H9 (cell line): ENCODE measurements at regions not wholly inside any gene's neighbourhood (a gene's known extent, or its start where the extent isn't known, plus 50 kb on each side); places are given as distances from the start of the nearest gene placed in this dataset.

Experiments used
- DNase-seq: peaks from one replicate; pipeline ENCODE4 v3.0.0-alpha.2; 2017
- H2AFZ ChIP-seq: one replicate; pipeline ENCODE4 v1.6.1; 2013; ENCODE audit warnings: mild to moderate bottlenecking, low read length, control low read depth, moderate library complexity
- H2AK5ac ChIP-seq: 2 replicates; pipeline ENCODE4 v1.6.1; 2013; ENCODE audit warnings: low read length, control low read depth, mixed read lengths; ENCODE audit not compliant: insufficient read length
- H2BK120ac ChIP-seq: one replicate; pipeline ENCODE4 v1.6.1; 2013; ENCODE audit warnings: low read depth, mild to moderate bottlenecking, low read length, control low read depth, inconsistent platforms; ENCODE audit not compliant: poor library complexity, severe bottlenecking
- H2BK12ac ChIP-seq: 2 replicates; pipeline ENCODE4 v1.6.1; 2013; ENCODE audit warnings: low read length, control low read depth, mixed read lengths, low read depth; ENCODE audit not compliant: insufficient read length
- H2BK15ac ChIP-seq: 2 replicates; pipeline ENCODE4 v1.6.1; 2013; ENCODE audit warnings: low read depth, low read length, control low read depth
- H2BK20ac ChIP-seq: one replicate; pipeline ENCODE4 v1.6.1; 2013; ENCODE audit warnings: low read depth, mild to moderate bottlenecking, low read length, control low read depth, inconsistent platforms; ENCODE audit not compliant: poor library complexity, severe bottlenecking
- H2BK5ac ChIP-seq: 2 replicates; pipeline ENCODE4 v1.6.1; 2013; ENCODE audit warnings: low read length, control low read depth, mixed read lengths; ENCODE audit not compliant: insufficient read length
- H3K14ac ChIP-seq: 2 replicates; pipeline ENCODE4 v1.6.1; 2013; ENCODE audit warnings: low read length, control low read depth; ENCODE audit not compliant: insufficient read depth
- H3K18ac ChIP-seq: 2 replicates; pipeline ENCODE4 v1.6.1; 2013; ENCODE audit warnings: low read depth, mild to moderate bottlenecking, mixed read lengths, low read length, control low read depth; ENCODE audit not compliant: insufficient read length
- H3K23ac ChIP-seq: 2 replicates; pipeline ENCODE4 v1.6.1; 2013; ENCODE audit warnings: low read length, control low read depth, mixed read lengths, low read depth; ENCODE audit not compliant: insufficient read length
- H3K23me2 ChIP-seq: 2 replicates; pipeline ENCODE4 v1.6.1; 2013; ENCODE audit warnings: low read depth, mild to moderate bottlenecking, mixed read lengths, low read length, control low read depth; ENCODE audit not compliant: insufficient read length, poor library complexity, severe bottlenecking
- H3K27ac ChIP-seq: 2 replicates; pipeline ENCODE4 v1.5.1; 2013; ENCODE audit warnings: low read length, control low read depth, mixed read lengths, low read depth; ENCODE audit not compliant: insufficient read length
- H3K27me3 ChIP-seq: 2 replicates; pipeline ENCODE4 v1.6.1; 2013; ENCODE audit warnings: low read length, control low read depth, inconsistent platforms; ENCODE audit not compliant: insufficient read depth
- H3K4ac ChIP-seq: 2 replicates; pipeline ENCODE4 v1.6.1; 2013; ENCODE audit warnings: low read depth, mild to moderate bottlenecking, control low read depth, inconsistent platforms, low read length, moderate library complexity
- H3K4me1 ChIP-seq: 2 replicates; pipeline ENCODE4 v1.6.1; 2013; ENCODE audit warnings: low read length, control low read depth, inconsistent platforms; ENCODE audit not compliant: insufficient read depth
- H3K4me2 ChIP-seq: 2 replicates; pipeline ENCODE4 v1.6.1; 2013; ENCODE audit warnings: low read length, control low read depth, mixed read lengths; ENCODE audit not compliant: insufficient read length, insufficient read depth
- H3K56ac ChIP-seq: 2 replicates; pipeline ENCODE4 v1.6.1; 2013; ENCODE audit warnings: low read depth, mild to moderate bottlenecking, mixed read lengths, low read length, control low read depth; ENCODE audit not compliant: insufficient read length
- H3K79me1 ChIP-seq: 2 replicates; pipeline ENCODE4 v1.6.1; 2013; ENCODE audit warnings: low read depth, mild to moderate bottlenecking, moderate library complexity, low read length, control low read depth, inconsistent platforms; ENCODE audit not compliant: insufficient read depth, poor library complexity, severe bottlenecking
- H3K79me2 ChIP-seq: 2 replicates; pipeline ENCODE4 v1.6.1; 2013; ENCODE audit warnings: low read length, control low read depth, inconsistent platforms; ENCODE audit not compliant: insufficient read depth
- H3K9ac ChIP-seq: 2 replicates; pipeline ENCODE4 v1.6.1; 2013; ENCODE audit warnings: low read length, control low read depth, mixed read lengths; ENCODE audit not compliant: insufficient read length; ENCODE audit errors: extremely low read depth
- H3K9me3 ChIP-seq: one replicate; pipeline ENCODE4 v1.6.1; 2013; ENCODE audit warnings: low read depth, low read length, inconsistent platforms; ENCODE audit not compliant: control insufficient read depth
- H3T11ph ChIP-seq: one replicate; pipeline ENCODE4 v1.6.1; 2013; ENCODE audit warnings: mild to moderate bottlenecking, low read length, control low read depth, inconsistent platforms
- H4K20me1 ChIP-seq: one replicate; pipeline ENCODE4 v1.6.1; 2013; ENCODE audit not compliant: control insufficient read depth, insufficient read length, insufficient read depth
- H4K5ac ChIP-seq: 2 replicates; pipeline ENCODE4 v1.6.1; 2013; ENCODE audit warnings: low read depth, mild to moderate bottlenecking, mixed read lengths, low read length, control low read depth; ENCODE audit not compliant: insufficient read length
- H4K8ac ChIP-seq: replicated peaks from 2 replicates; pipeline ENCODE4 v1.6.1; 2013; ENCODE audit warnings: low read length, control low read depth, mixed read lengths, low read depth; ENCODE audit not compliant: insufficient read length
- H4K91ac ChIP-seq: 2 replicates; pipeline ENCODE4 v1.6.1; 2013; ENCODE audit warnings: low read depth, mild to moderate bottlenecking, moderate library complexity, mixed read lengths, low read length, control low read depth; ENCODE audit not compliant: insufficient read length
- H3K27ac Mint-ChIP-seq, 3 experiments: 2 replicates in 2 of 3; 3 replicates in 1 of 3; pipeline ENCODE4 v1.8.0; 2020 to 2021; ENCODE audit warnings: mixed read lengths in 3 of 3, mild to moderate bottlenecking in 1 of 3, moderate library complexity in 1 of 3
- H3K27me3 Mint-ChIP-seq: 2 replicates; pipeline ENCODE4 v1.8.0; 2021; ENCODE audit warnings: low read depth, mild to moderate bottlenecking, moderate library complexity, mixed read lengths
- H3K36me3 Mint-ChIP-seq, 3 experiments: 2 replicates in 2 of 3; 3 replicates in 1 of 3; pipeline ENCODE4 v1.8.0; 2020 to 2021; ENCODE audit warnings: low read depth in 3 of 3, mixed read lengths in 3 of 3; ENCODE audit not compliant: insufficient read depth in 1 of 3
- H3K4me1 Mint-ChIP-seq, 2 experiments: 2 replicates each; pipeline ENCODE4 v1.8.0; 2020; ENCODE audit warnings: mixed read lengths in 2 of 2
- H3K4me3 Mint-ChIP-seq, 2 experiments: 2 replicates in 1 of 2; 3 replicates in 1 of 2; pipeline ENCODE4 v1.8.0; 2020 to 2021; ENCODE audit warnings: mild to moderate bottlenecking in 2 of 2, mixed read lengths in 2 of 2, moderate library complexity in 1 of 2
- H3K9me3 Mint-ChIP-seq, 2 experiments: 2 replicates in 1 of 2; 3 replicates in 1 of 2; pipeline ENCODE4 v1.8.0; 2020; ENCODE audit warnings: mild to moderate bottlenecking in 2 of 2, mixed read lengths in 2 of 2, moderate library complexity in 1 of 2
- WGBS: extraction: QIAGEN DNeasy Blood & Tissue Kit; methylation state at CpG from one replicate; pipeline ENCODE4 v1.1.7; 2013; ENCODE audit warnings: missing lambda C conversion rate, low lambda C conversion rate, mixed read lengths; ENCODE audit not compliant: insufficient read length; ENCODE audit errors: extremely low coverage; 5-methylcytosine and 5-hydroxymethylcytosine counted together
- TF ChIP-seq, protein P1 (sequence below): fragments of 200-600 bp; sonication (generic); conservative IDR thresholded peaks from 3 replicates; pipeline ENCODE4 v1.8.0; 2021; ENCODE audit warnings: antibody characterized with exemption, mild to moderate bottlenecking

DNA sequence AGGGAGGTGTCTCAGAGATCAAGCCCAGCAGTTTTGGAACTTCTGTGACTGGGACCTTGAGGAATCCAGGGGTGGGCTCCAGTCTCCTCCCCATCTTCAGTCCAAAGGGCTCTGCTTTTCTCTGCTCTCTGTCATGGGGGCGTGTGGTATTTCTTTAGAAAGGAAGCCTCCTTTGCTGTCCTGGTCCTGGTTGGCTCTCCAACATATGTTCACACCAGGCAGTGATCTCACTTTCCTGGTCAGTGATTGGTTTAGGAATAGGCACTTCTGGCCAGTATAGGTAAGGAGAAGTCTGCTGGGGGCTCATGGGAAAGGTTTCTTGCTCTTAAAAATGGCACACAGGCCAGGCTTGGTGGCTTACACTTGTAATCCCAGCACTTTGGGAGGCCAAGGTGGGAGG is 115.5 kb upstream of the HAAO start:
- Histone ChIP-seq H3K79me1 (no peaks in the 10 kb centered on the region), H2BK12ac (no peak overlapping the region), H3K4me1 (peaks cover 1% of the 10 kb centered on the region; the same call in 1 of the 2 replicates), H3K27me3 (no peaks in the 10 kb centered on the region), H2BK120ac (no peak overlapping the region), H2AFZ (no peak overlapping the region), H3K56ac (no peak overlapping the region), H3K9ac (no peak overlapping the region), H4K91ac (no peak overlapping the region), H3K4me2 (no peak overlapping the region), H3K14ac (no peak overlapping the region), H3K23ac (no peak overlapping the region), H3T11ph (no peak overlapping the region), H3K9me3 (no peaks in the 10 kb centered on the region), H2BK5ac (no peak overlapping the region), H3K27ac (no peak overlapping the region), H4K20me1 (no peaks in the 10 kb centered on the region), H3K4ac (no peak overlapping the region), H3K79me2 (no peaks in the 10 kb centered on the region), H3K23me2 (no peaks in the 10 kb centered on the region), H4K5ac (no peak overlapping the region), H3K18ac (no peak overlapping the region), H2BK20ac (no peak overlapping the region), H2BK15ac (no peak overlapping the region), H2AK5ac (no peak overlapping the region), H4K8ac (no peak overlapping the region)
- TF ChIP-seq, protein P1, sequence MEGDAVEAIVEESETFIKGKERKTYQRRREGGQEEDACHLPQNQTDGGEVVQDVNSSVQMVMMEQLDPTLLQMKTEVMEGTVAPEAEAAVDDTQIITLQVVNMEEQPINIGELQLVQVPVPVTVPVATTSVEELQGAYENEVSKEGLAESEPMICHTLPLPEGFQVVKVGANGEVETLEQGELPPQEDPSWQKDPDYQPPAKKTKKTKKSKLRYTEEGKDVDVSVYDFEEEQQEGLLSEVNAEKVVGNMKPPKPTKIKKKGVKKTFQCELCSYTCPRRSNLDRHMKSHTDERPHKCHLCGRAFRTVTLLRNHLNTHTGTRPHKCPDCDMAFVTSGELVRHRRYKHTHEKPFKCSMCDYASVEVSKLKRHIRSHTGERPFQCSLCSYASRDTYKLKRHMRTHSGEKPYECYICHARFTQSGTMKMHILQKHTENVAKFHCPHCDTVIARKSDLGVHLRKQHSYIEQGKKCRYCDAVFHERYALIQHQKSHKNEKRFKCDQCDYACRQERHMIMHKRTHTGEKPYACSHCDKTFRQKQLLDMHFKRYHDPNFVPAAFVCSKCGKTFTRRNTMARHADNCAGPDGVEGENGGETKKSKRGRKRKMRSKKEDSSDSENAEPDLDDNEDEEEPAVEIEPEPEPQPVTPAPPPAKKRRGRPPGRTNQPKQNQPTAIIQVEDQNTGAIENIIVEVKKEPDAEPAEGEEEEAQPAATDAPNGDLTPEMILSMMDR = no peak
- Mint-ChIP-seq H3K4me1 (peaks cover 19 to 29% of the 10 kb centered on the region in 2 experiments), H3K9me3 (no peaks in the 10 kb centered on the region), H3K27me3 (peaks cover 7% of the 10 kb centered on the region), H3K4me3 (no peak overlapping the region; a peak in 1 of 5 replicates), H3K36me3 (no peaks in the 10 kb centered on the region), H3K27ac (no peak overlapping the region)
- no CpG with 5 or more reads among the region's 1 CpG for WGBS
- DNase-seq = no peak
